ENCODE measurements at regions not wholly inside any gene's neighbourhood (a gene's known extent, or its start where the extent isn't known, plus 50 kb on each side); places are given as distances from the start of the nearest gene placed in this dataset.

DNA sequence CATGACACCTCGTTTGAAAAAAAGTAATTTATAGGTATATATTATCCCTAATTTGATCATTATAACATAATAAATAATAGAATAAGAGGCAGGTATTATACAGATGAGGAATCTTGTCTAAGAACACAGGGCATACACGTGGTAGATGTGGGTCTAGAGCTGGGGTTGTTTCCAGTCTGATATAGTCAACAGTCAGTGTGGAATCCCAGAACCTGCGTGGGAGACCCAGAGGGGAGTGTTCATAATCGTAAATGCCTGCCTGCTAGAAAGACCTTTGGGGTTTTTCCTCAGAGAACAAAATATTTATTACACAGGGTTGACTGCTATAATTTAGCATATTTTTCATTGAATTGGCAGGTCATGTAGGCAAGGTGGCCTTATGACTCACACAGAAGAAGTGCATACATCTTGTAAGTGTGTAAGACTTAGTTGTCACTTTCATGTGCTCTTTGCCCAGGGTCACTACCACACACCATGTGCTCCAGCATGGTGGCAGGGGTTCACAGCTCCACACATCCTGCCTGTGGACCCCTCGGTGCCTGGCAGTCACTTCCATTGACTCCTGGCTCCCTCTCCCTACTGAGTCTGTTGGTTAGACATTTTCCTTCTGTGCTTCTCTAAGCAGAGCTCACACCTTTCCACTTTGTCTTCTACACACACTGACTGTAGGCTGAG lies 94.9 kb upstream of the IKZF1 start:
- TF ChIP-seq TCF12 (IDR thresholded peaks at IDR 0.05) (no peak), TCF12 (CRISPR knock-in tag; IDR thresholded peaks at IDR 0.05) (no peak), ZNF788 (CRISPR knock-in tag; IDR thresholded peaks at IDR 0.05; ENCODE audit: borderline replicate concordance) (no peak), EP300 (IDR thresholded peaks at IDR 0.05; ENCODE audit: low read depth in 2 of 2, low read length in 2 of 2) (no peak), EP300 (CRISPR knock-in tag; IDR thresholded peaks at IDR 0.05; ENCODE audit: borderline replicate concordance) (no peak), ZFP62 (CRISPR knock-in tag; IDR thresholded peaks at IDR 0.05) (no peak), FIP1L1 (IDR thresholded peaks at IDR 0.05; ENCODE audit: borderline replicate concordance, insufficient read depth, low read depth, low read length) (no peak), SOX13 (IDR thresholded peaks at IDR 0.05) (no peak), SOX13 (CRISPR knock-in tag; conservative IDR thresholded peaks at IDR 0.05 in 1 of 2, IDR thresholded peaks at IDR 0.05 in 1 of 2) (no peak), ELF1 (CRISPR knock-in tag; IDR thresholded peaks at IDR 0.05) (no peak), PAX8 (CRISPR knock-in tag; IDR thresholded peaks at IDR 0.05; ENCODE audit: borderline replicate concordance) (no peak), HOXA5 (CRISPR knock-in tag; IDR thresholded peaks at IDR 0.05) (no peak)
- TF ChIP-seq, protein P1, sequence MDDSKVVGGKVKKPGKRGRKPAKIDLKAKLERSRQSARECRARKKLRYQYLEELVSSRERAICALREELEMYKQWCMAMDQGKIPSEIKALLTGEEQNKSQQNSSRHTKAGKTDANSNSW (CRISPR knock-in tag; IDR thresholded peaks at IDR 0.05; ENCODE audit: borderline replicate concordance), result no peak
